ENCODE measurements at regions not wholly inside any gene's neighbourhood (a gene's known extent, or its start where the extent isn't known, plus 50 kb on each side); places are given as distances from the start of the nearest gene placed in this dataset.

DNA sequence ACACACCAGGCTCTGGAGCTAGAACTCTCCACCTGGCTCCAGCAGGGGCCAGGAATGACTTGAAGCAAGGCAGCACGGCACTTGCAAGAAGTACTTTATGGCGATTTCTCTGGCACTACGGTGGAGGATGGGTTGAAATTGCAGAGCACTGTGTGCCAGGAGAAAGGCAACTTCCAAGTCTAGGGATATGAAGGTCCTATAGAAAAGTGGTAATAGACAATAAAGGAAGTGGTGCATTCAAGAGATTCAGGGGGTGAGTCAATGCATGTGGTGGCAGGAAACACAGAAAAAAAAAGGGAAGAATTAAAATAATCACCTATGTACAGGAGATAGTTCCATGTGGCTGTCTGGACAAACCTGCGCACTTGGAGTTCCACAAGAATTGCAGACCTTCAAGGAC is 240.3 kb upstream of the DYNLRB2 start:
- WGBS (ENCODE audit: extremely low coverage, insufficient read length, low lambda C conversion rate) = no CpG with 5 or more reads among the region's 4 CpGs
- Histone ChIP-seq H3K18ac (ENCODE audit: insufficient read length, low read depth, low read length) (no peak overlapping the region), H3K4me2 (ENCODE audit: insufficient read depth, insufficient read length, low read length) (no peak overlapping the region), H2BK120ac (ENCODE audit: low read depth, low read length, poor library complexity, severe bottlenecking) (no peak overlapping the region), H3K23ac (ENCODE audit: insufficient read length, low read depth, low read length) (no peak overlapping the region), H3K4ac (ENCODE audit: low read depth, low read length) (no peak overlapping the region), H4K8ac (replicated peaks; ENCODE audit: insufficient read length, low read depth, low read length) (no peak overlapping the region), H3K14ac (ENCODE audit: insufficient read depth, low read length) (no peak overlapping the region), H4K20me1 (ENCODE audit: control insufficient read depth, insufficient read depth, insufficient read length) (no peaks in the 10 kb centered on the region), H3K79me2 (ENCODE audit: insufficient read depth, low read length) (no peaks in the 10 kb centered on the region), H2AK5ac (ENCODE audit: insufficient read length, low read length) (no peak overlapping the region), H2BK15ac (ENCODE audit: low read depth, low read length) (no peak overlapping the region), H3K9ac (ENCODE audit: extremely low read depth, insufficient read length, low read length) (no peak overlapping the region), H3K56ac (ENCODE audit: insufficient read length, low read depth, low read length) (no peak overlapping the region), H3K4me1 (ENCODE audit: insufficient read depth, low read length) (no peaks in the 10 kb centered on the region), H3K23me2 (ENCODE audit: insufficient read length, low read depth, low read length, poor library complexity, severe bottlenecking) (no peaks in the 10 kb centered on the region), H3K27me3 (ENCODE audit: insufficient read depth, low read length) (no peaks in the 10 kb centered on the region), H3K27ac (ENCODE audit: insufficient read length, low read depth, low read length) (no peak overlapping the region), H3K9me3 (ENCODE audit: control insufficient read depth, low read depth, low read length) (no peaks in the 10 kb centered on the region), H2BK5ac (ENCODE audit: insufficient read length, low read length) (no peak overlapping the region), H4K5ac (ENCODE audit: insufficient read length, low read depth, low read length) (no peak overlapping the region), H2AFZ (ENCODE audit: low read length) (no peak overlapping the region), H4K91ac (ENCODE audit: insufficient read length, low read depth, low read length) (no peak overlapping the region), H3K79me1 (ENCODE audit: insufficient read depth, low read depth, low read length, poor library complexity, severe bottlenecking) (no peaks in the 10 kb centered on the region), H2BK12ac (ENCODE audit: insufficient read length, low read depth, low read length) (no peak overlapping the region), H2BK20ac (ENCODE audit: low read depth, low read length, poor library complexity, severe bottlenecking) (no peak overlapping the region), H3T11ph (ENCODE audit: low read length) (no peak overlapping the region)
- no peak for DNase-seq
- Mint-ChIP-seq H3K36me3 (ENCODE audit: insufficient read depth in 1 of 3, low read depth in 3 of 3) (no peaks in the 10 kb centered on the region), H3K4me3 (no peak overlapping the region), H3K4me1 (peaks cover 0 to 7% of the 10 kb centered on the region in 2 experiments; a peak in 1 of 4 replicates), H3K27me3 (ENCODE audit: low read depth) (no peaks in the 10 kb centered on the region), H3K9me3 (peaks cover 0 to 2% of the 10 kb centered on the region in 2 experiments; a peak in 2 of 5 replicates), H3K27ac (no peak overlapping the region)
- no peak for TF ChIP-seq CTCF (conservative IDR thresholded peaks at IDR 0.05)

Data from H9 (cell line).